ENCODE measurements at regions not wholly inside any gene's neighbourhood (a gene's known extent, or its start where the extent isn't known, plus 50 kb on each side); places are given as distances from the start of the nearest gene placed in this dataset.

DNA sequence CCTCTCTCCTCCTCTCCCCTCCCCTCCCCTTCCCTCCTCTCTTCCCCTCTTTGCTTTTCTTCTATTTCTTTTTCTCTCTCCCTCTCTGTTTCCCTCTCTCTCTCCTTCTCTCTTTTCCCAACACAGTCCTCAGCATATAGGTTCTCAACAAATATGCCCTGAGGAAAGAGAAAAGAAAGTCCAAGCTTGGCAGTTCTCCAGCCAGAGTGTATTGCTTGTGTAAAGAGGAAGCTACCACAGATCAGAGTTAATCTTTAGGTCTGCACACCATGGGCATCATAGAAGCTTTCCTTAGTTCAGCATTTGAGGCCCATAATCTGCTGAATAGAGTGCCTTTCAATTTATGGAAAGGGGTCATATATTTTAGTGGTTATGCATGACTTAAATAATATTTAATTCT lies 382.8 kb upstream of the WWC1 start:
- Histone ChIP-seq H3K27ac (no peak overlapping the region), H3K4me3 (no peak overlapping the region)
- no peak for TF ChIP-seq CTCF (IDR thresholded peaks at IDR 0.05)
- DNase-seq (ENCODE audit: low spot score), result no peak

- no peak overlapping the region for H3K4me3 ChIP-seq
- no peak for DNase-seq (ENCODE audit: low spot score)
Observed at GRCh38 chr5:167912941-167913665, 378.3 kb upstream of the WWC1 start.

GRCh38 chr5:167915237-167915636 lies 376.2 kb upstream of the WWC1 start:
- H3K27ac ChIP-seq, result no peak overlapping the region
- DNase-seq (ENCODE audit: low spot score), result no peak
- no peak for TF ChIP-seq CTCF (IDR thresholded peaks at IDR 0.05)
- H3K4me3 ChIP-seq, result no peak overlapping the region

More at GRCh38 chr5:167912941-167913665, 378.3 kb upstream of the WWC1 start:
- no peak for TF ChIP-seq CTCF (IDR thresholded peaks at IDR 0.05)
- H3K27ac ChIP-seq, result no peak overlapping the region

DNA sequence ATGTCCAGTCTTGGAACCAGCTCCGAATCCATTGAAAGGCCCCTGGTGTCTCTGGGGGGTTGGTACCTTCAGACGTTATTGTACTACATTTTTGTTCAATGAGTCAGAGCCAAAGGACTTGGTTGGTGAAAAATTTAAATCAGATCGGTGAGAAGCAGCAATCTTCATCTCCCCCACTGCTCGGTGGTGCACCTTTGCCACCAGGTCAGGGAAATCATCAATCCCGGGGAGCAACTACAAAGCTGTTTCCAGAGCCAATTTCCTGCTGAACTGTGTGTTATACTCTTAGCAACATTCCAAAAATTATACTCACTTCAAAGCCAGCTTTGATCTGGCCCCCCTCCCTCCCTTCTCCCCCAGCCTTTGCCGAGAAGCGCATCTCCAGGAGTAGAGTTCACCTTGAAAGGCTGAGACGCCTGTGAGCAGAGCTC lies 375.2 kb upstream of the WWC1 start:
- Histone ChIP-seq H3K4me3 (no peak overlapping the region), H3K27ac (no peak overlapping the region)
- DNase-seq (ENCODE audit: low spot score), result no peak
- no peak for TF ChIP-seq CTCF (IDR thresholded peaks at IDR 0.05)

- Histone ChIP-seq H3K4me3 (no peak overlapping the region), H3K27ac (no peak overlapping the region)
- DNase-seq (ENCODE audit: low spot score), result no peak
- TF ChIP-seq CTCF (IDR thresholded peaks at IDR 0.05), result no peak
Observed at GRCh38 chr5:167916706-167917105, 374.7 kb upstream of the WWC1 start.

DNA sequence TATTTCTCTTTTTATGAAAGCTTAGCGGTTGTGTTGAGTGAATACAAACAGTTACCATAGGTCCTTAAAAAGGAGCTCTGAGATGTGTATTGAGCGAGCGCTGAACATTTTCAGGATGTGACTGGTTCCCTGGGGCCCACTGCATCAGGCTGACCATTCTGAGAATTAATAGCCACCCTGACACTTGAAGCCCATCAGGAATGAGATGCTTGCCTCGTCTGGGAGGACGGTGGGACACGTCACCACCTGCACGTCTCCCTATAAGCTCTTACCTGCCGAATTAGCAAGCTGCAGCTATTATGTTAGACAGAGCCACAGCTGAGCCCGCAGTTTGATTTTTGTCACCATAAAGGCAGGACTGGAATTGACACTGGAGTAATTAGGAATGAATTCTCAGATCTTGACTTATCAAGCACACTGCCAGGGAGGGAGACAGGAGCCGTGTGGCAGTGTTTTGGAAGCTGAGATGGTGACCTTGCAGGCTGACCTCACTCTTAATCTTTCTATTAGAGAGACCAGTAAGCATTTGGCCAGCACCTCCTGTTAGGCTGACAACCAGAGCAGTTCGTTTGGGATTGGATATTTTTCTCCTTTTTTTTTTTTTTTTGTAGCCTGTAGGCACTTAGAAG lies 373.1 kb upstream of the WWC1 start:
- Histone ChIP-seq H3K27ac (peak overlapping the region in 1 of 2 donors; percentile 16), H3K4me3 (no peak overlapping the region)
- TF ChIP-seq CTCF (IDR thresholded peaks at IDR 0.05), result no peak
- no peak for DNase-seq (ENCODE audit: low spot score)
